ENCODE measurements at regions not wholly inside any gene's neighbourhood (a gene's known extent, or its start where the extent isn't known, plus 50 kb on each side); places are given as distances from the start of the nearest gene placed in this dataset.

- H3K4me3 ChIP-seq (ENCODE audit: low read depth, low read length), result no peak overlapping the region
- no peak for DNase-seq (ENCODE audit: low read depth)
- TF ChIP-seq CTCF (IDR thresholded peaks at IDR 0.05; ENCODE audit: control insufficient read depth, extremely low read depth, insufficient read depth), result no peak
Observed at GRCh38 chr22:34462795-34463194, 542.5 kb upstream of the LARGE1 start.

- DNase-seq (ENCODE audit: low read depth), result no peak
- H3K4me3 ChIP-seq (ENCODE audit: low read depth, low read length), result no peak overlapping the region
- no peak for TF ChIP-seq CTCF (IDR thresholded peaks at IDR 0.05; ENCODE audit: control insufficient read depth, extremely low read depth, insufficient read depth)
Observed at GRCh38 chr22:34475886-34476285, 555.6 kb upstream of the LARGE1 start.

- no peak for DNase-seq (ENCODE audit: low read depth)
- TF ChIP-seq CTCF (IDR thresholded peaks at IDR 0.05; ENCODE audit: control insufficient read depth, extremely low read depth, insufficient read depth), result no peak
- no peak overlapping the region for H3K4me3 ChIP-seq (ENCODE audit: low read depth, low read length)
Observed at GRCh38 chr22:34476762-34477161, 556.5 kb upstream of the LARGE1 start.

GRCh38 chr22:34481090-34481489 lies 560.8 kb upstream of the LARGE1 start:
- no peak overlapping the region for H3K4me3 ChIP-seq (ENCODE audit: low read depth, low read length)
- TF ChIP-seq CTCF (IDR thresholded peaks at IDR 0.05; ENCODE audit: control insufficient read depth, extremely low read depth, insufficient read depth), result no peak

GRCh38 chr22:34486381-34486780 lies 566.1 kb upstream of the LARGE1 start:
- DNase-seq (ENCODE audit: low read depth), result no peak
- no peak overlapping the region for H3K4me3 ChIP-seq (ENCODE audit: low read depth, low read length)
- no peak for TF ChIP-seq CTCF (IDR thresholded peaks at IDR 0.05; ENCODE audit: control insufficient read depth, extremely low read depth, insufficient read depth)

More at GRCh38 chr22:34481090-34481489, 560.8 kb upstream of the LARGE1 start:
- DNase-seq (ENCODE audit: low read depth), result no peak

GRCh38 chr22:34489861-34490260 lies 569.6 kb upstream of the LARGE1 start:
- TF ChIP-seq CTCF (IDR thresholded peaks at IDR 0.05; ENCODE audit: control insufficient read depth, extremely low read depth, insufficient read depth), result no peak
- H3K4me3 ChIP-seq (ENCODE audit: low read depth, low read length), result no peak overlapping the region
- no peak for DNase-seq (ENCODE audit: low read depth)

GRCh38 chr22:34490886-34491285 lies 570.6 kb upstream of the LARGE1 start:
- no peak overlapping the region for H3K4me3 ChIP-seq (ENCODE audit: low read depth, low read length)

More at GRCh38 chr22:34490886-34491285, 570.6 kb upstream of the LARGE1 start:
- no peak for TF ChIP-seq CTCF (IDR thresholded peaks at IDR 0.05; ENCODE audit: control insufficient read depth, extremely low read depth, insufficient read depth)
- DNase-seq (ENCODE audit: low read depth), result no peak

Data from LNCaP clone FGC (cell line).